Endodermal cell (in vitro differentiated cells): ENCODE measurements at regions not wholly inside any gene's neighbourhood (a gene's known extent, or its start where the extent isn't known, plus 50 kb on each side); places are given as distances from the start of the nearest gene placed in this dataset.

Source experiments
- DNase-seq: peaks from one replicate; pipeline ENCODE4 v3.0.0-alpha.2; 2017
- H3K27ac ChIP-seq: 2 replicates; pipeline ENCODE4 v1.5.1; 2013; ENCODE audit warnings: mild to moderate bottlenecking, low read depth, low read length, moderate library complexity
- H3K27me3 ChIP-seq: 2 replicates; pipeline ENCODE4 v1.6.1; 2013; ENCODE audit warnings: mild to moderate bottlenecking, low read length, moderate library complexity; ENCODE audit not compliant: insufficient read depth, control insufficient read depth, poor library complexity, severe bottlenecking
- H3K36me3 ChIP-seq: 2 replicates; pipeline ENCODE4 v1.7.0; 2013; ENCODE audit warnings: mild to moderate bottlenecking, low read length, moderate library complexity; ENCODE audit not compliant: control insufficient read depth, insufficient read depth
- H3K4me1 ChIP-seq: one replicate; pipeline ENCODE4 v1.7.0; 2013; ENCODE audit warnings: low read length; ENCODE audit not compliant: control insufficient read depth, insufficient read depth
- H3K4me3 ChIP-seq: 2 replicates; pipeline ENCODE4 v1.5.1; 2013; ENCODE audit warnings: mild to moderate bottlenecking, low read length, moderate library complexity
- H3K9ac ChIP-seq: 2 replicates; pipeline ENCODE4 v1.6.1; 2013; ENCODE audit warnings: mild to moderate bottlenecking, low read length, moderate library complexity; ENCODE audit not compliant: poor library complexity, severe bottlenecking; ENCODE audit errors: extremely low read depth
- H3K9me3 ChIP-seq: 2 replicates; pipeline ENCODE4 v1.6.1; 2013; ENCODE audit warnings: mild to moderate bottlenecking, low read length, moderate library complexity; ENCODE audit not compliant: control insufficient read depth
- H3K27ac Mint-ChIP-seq: 2 replicates; pipeline ENCODE4 v1.8.0; 2020; ENCODE audit warnings: mixed read lengths
- H3K27me3 Mint-ChIP-seq: 2 replicates; pipeline ENCODE4 v1.8.0; 2021; ENCODE audit warnings: mild to moderate bottlenecking, mixed read lengths; ENCODE audit not compliant: insufficient read depth
- H3K36me3 Mint-ChIP-seq: 2 replicates; pipeline ENCODE4 v1.8.0; 2020; ENCODE audit warnings: low read depth, mixed read lengths
- H3K4me1 Mint-ChIP-seq: 2 replicates; pipeline ENCODE4 v1.8.0; 2020; ENCODE audit warnings: mixed read lengths
- H3K4me3 Mint-ChIP-seq: 2 replicates; pipeline ENCODE4 v1.8.0; 2020; ENCODE audit warnings: mild to moderate bottlenecking, moderate library complexity, mixed read lengths
- H3K9me3 Mint-ChIP-seq: 2 replicates; pipeline ENCODE4 v1.8.0; 2020; ENCODE audit warnings: mild to moderate bottlenecking, mixed read lengths
- WGBS, 2 experiments: methylation state at CpG; one replicate each; pipeline versions ENCODE4 v1.1.5 to v1.1.7; 2013; ENCODE audit warnings: missing lambda C conversion rate in 2 of 2, mixed read lengths in 1 of 2; ENCODE audit not compliant: insufficient coverage in 1 of 2, insufficient read length in 1 of 2; 5-methylcytosine and 5-hydroxymethylcytosine counted together
- TF ChIP-seq, protein P1 (sequence below): fragments of 200-600 bp; sonication (generic); conservative IDR thresholded peaks from 2 replicates; pipeline ENCODE4 v1.5.0; 2021; ENCODE audit warnings: antibody characterized with exemption, mild to moderate bottlenecking

DNA sequence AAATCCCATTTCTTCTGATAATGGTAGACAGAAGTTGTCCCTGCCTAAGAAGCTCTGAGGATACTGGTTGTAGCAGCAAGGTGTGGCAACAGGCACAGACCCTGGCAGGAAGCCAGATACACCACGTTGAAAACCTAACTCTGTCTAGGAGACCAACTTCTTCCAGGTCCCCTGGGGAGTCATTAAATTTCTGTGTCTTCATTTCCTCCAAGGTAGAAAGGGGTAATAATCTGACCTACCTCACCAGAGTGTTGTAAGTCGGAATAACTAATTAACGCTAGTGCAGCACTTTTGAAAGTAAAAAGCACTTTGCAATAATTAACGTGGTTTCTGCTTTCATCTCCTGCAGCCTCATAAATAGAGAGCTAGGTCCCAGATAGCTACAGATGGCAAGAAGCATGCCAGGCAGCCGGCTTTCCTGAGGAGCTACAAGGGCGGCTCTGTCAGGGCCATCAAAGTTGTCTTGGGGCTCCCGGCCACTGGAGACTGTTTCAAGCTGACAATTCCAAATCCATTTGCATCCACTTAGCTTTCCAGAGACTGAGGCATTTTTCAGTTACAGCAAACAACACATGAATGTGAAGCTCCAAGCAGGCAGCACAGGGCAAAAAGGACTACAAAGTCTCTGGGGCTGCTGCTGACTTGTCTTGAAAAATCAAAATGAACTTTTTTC lies 176.2 kb downstream of the FOXO1 start:
- no peaks in the 10 kb centered on the region for H3K9me3 ChIP-seq
- no peak overlapping the region for H3K9ac ChIP-seq
- H3K36me3 Mint-ChIP-seq = no peaks in the 10 kb centered on the region
- H3K9me3 Mint-ChIP-seq = no peaks in the 10 kb centered on the region
- no peaks in the 10 kb centered on the region for H3K27me3 ChIP-seq
- peaks cover 29% of the 10 kb centered on the region for H3K4me1 Mint-ChIP-seq
- H3K36me3 ChIP-seq = no peaks in the 10 kb centered on the region
- TF ChIP-seq, protein P1, sequence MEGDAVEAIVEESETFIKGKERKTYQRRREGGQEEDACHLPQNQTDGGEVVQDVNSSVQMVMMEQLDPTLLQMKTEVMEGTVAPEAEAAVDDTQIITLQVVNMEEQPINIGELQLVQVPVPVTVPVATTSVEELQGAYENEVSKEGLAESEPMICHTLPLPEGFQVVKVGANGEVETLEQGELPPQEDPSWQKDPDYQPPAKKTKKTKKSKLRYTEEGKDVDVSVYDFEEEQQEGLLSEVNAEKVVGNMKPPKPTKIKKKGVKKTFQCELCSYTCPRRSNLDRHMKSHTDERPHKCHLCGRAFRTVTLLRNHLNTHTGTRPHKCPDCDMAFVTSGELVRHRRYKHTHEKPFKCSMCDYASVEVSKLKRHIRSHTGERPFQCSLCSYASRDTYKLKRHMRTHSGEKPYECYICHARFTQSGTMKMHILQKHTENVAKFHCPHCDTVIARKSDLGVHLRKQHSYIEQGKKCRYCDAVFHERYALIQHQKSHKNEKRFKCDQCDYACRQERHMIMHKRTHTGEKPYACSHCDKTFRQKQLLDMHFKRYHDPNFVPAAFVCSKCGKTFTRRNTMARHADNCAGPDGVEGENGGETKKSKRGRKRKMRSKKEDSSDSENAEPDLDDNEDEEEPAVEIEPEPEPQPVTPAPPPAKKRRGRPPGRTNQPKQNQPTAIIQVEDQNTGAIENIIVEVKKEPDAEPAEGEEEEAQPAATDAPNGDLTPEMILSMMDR = no peak
- no peak for DNase-seq
- H3K27me3 Mint-ChIP-seq = no peaks in the 10 kb centered on the region
- no peak overlapping the region for H3K4me3 ChIP-seq
- H3K4me3 Mint-ChIP-seq = no peak overlapping the region
- H3K27ac ChIP-seq = no peak overlapping the region
- WGBS, 2 experiments = 83 to 93% methylated on average over 6 to 7 of the region's 7 CpGs
- no peaks in the 10 kb centered on the region for H3K4me1 ChIP-seq
- H3K27ac Mint-ChIP-seq = no peak overlapping the region

DNA sequence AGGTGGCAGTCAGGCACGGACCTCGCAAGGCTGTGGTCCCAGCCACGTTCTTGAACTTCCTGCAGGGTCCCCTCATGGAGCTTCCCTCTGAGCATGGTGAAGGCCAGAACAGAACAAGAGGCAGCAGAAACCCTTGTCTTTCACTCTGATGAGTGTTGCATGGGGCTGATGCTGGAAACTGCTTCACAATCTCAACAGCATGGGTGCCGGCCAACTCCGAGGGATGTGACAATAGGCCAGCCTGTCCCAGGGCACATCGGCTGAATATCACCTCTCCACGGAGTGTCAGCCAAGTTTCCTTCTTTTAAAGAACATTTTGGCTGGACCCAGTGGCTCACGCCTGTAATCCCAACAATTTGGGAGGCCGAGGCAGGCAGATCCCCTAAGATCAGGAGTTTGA lies 173.9 kb downstream of the FOXO1 start:
- Mint-ChIP-seq H3K4me3 (no peak overlapping the region), H3K27me3 (no peaks in the 10 kb centered on the region), H3K36me3 (no peaks in the 10 kb centered on the region), H3K9me3 (no peaks in the 10 kb centered on the region), H3K4me1 (peaks cover 47% of the 10 kb centered on the region), H3K27ac (no peak overlapping the region)
- Histone ChIP-seq H3K27ac (no peak overlapping the region), H3K9ac (no peak overlapping the region), H3K27me3 (no peaks in the 10 kb centered on the region), H3K36me3 (no peaks in the 10 kb centered on the region), H3K9me3 (no peaks in the 10 kb centered on the region), H3K4me3 (no peak overlapping the region), H3K4me1 (peaks cover 9% of the 10 kb centered on the region)
- WGBS, 2 experiments = 80 to 88% methylated on average over 9 of the region's 9 CpGs
- no peak for DNase-seq
- TF ChIP-seq, protein P1 = no peak

DNA sequence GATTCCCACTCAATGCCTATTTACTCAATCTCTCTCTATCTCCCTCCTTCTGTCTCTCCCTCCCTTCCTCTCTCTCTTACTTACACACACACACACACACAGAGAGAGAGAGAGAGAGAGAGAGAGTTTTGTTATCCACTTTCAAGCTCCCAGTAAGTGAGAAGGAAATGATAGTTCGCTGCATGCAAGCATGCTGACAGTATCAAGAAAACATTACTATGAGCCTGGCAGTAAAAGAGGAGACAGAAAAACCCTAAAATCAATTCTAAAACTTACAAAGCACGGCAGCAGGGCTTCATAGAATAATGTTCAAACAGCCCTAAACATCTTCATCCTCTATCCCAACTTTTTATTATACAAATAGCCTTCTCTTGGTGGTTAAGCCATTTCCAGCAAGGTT lies 171.9 kb downstream of the FOXO1 start:
- Mint-ChIP-seq H3K4me1 (peaks cover 60% of the 10 kb centered on the region), H3K27ac (no peak overlapping the region), H3K36me3 (no peaks in the 10 kb centered on the region), H3K9me3 (no peaks in the 10 kb centered on the region), H3K4me3 (no peak overlapping the region), H3K27me3 (no peaks in the 10 kb centered on the region)
- H3K36me3 ChIP-seq = no peaks in the 10 kb centered on the region
- H3K4me1 ChIP-seq = peaks cover 9% of the 10 kb centered on the region
- TF ChIP-seq, protein P1 = no peak
- no peak overlapping the region for H3K9ac ChIP-seq
- no peak overlapping the region for H3K4me3 ChIP-seq
- DNase-seq = no peak
- H3K9me3 ChIP-seq = no peaks in the 10 kb centered on the region
- no peaks in the 10 kb centered on the region for H3K27me3 ChIP-seq
- no peak overlapping the region for H3K27ac ChIP-seq
- 73 to 83% methylated on average over 1 to 2 of the region's 2 CpGs for WGBS, 2 experiments
